Gastroesophageal sphincter (tissue), 4 donors: ENCODE measurements at regions not wholly inside any gene's neighbourhood (a gene's known extent, or its start where the extent isn't known, plus 50 kb on each side); places are given as distances from the start of the nearest gene placed in this dataset.

Experiments used
- ATAC-seq: fragments of 150-250 bp; one replicate; pipeline ENCODE4 v1.9.1; 2016; ENCODE audit warnings: mild to moderate bottlenecking, moderate library complexity
- H3K27ac ChIP-seq, 4 donors: fragments of 200-600 bp; sonication (generic) in 3 of 4; 1 replicate in 3 of 4; 2 replicates in 1 of 4; pipeline ENCODE4 v1.5.1; 2016 to 2019
- H3K27me3 ChIP-seq: fragments of 200-600 bp; sonication (generic); one replicate; pipeline ENCODE4 v1.5.1; 2019
- H3K36me3 ChIP-seq, 2 donors: fragments of 200-600 bp; sonication (generic); one replicate each; pipeline ENCODE4 v1.5.1; 2019; ENCODE audit warnings: control low read depth in 1 of 2
- H3K4me1 ChIP-seq, 3 donors: fragments of 200-600 bp; sonication (generic); 1 replicate in 2 of 3; 2 replicates in 1 of 3; pipeline ENCODE4 v1.5.1; 2016 to 2019; ENCODE audit warnings: control low read depth in 2 of 3
- H3K4me3 ChIP-seq, 2 donors: fragments of 200-600 bp; sonication (generic); one replicate each; pipeline ENCODE4 v1.5.1; 2019; ENCODE audit warnings: mild to moderate bottlenecking in 1 of 2, moderate library complexity in 1 of 2
- H3K9me3 ChIP-seq, 3 donors: fragments of 200-600 bp; sonication (generic); one replicate each; pipeline ENCODE4 v1.5.1; 2017 to 2019; ENCODE audit warnings: control low read depth in 2 of 3
- EP300 ChIP-seq: sonication (generic); formaldehyde crosslinking; IDR thresholded peaks from one replicate; pipeline ENCODE4 v1.6.1; 2017; ENCODE audit warnings: antibody characterized with exemption, mild to moderate bottlenecking
- POLR2A ChIP-seq, 2 donors: fragments of 450-650 bp; IDR thresholded peaks; one replicate each; pipeline ENCODE4 v1.6.1; 2017; ENCODE audit warnings: antibody characterized with exemption in 2 of 2, mild to moderate bottlenecking in 2 of 2, moderate library complexity in 1 of 2
- POLR2AphosphoS5 ChIP-seq: sonication (generic); formaldehyde crosslinking; IDR thresholded peaks from one replicate; pipeline ENCODE4 v1.6.1; 2017; ENCODE audit warnings: antibody characterized with exemption
- WGBS, 2 donors: methylation state at CpG; one replicate each; pipeline ENCODE4 v1.1.5; 2018; ENCODE audit warnings: low coverage in 1 of 2; 5-methylcytosine and 5-hydroxymethylcytosine counted together
- TF ChIP-seq, protein P1 (sequence below), 4 experiments: fragments of 200-600 bp in 2 of 4; fragments of 450-650 bp in 2 of 4; sonication (generic) in 1 of 4; IDR thresholded peaks; one replicate each; pipeline ENCODE4 v1.5.1; 2017 to 2019; ENCODE audit warnings: antibody characterized with exemption in 4 of 4, mild to moderate bottlenecking in 2 of 4, moderate library complexity in 2 of 4

DNA sequence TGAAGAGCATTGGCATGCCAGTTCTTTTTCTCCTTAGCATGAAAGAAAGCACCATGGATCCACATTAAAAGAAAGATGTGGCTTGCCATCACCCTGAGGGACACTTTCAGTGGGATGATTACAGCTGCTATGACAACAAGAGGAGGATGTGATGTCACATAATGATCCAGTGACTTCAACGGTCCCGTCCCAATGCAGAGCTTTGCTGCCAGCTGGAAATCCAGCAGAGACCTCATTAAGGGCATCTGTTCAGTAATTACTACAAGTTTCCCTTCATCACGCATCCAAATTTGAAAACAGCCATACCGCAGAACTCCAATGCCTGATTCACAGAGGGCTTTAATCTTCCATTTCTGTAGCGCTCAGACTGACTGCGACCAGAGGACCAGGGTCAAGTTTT, 206.6 kb downstream of the LSM5 start:
- H3K36me3 ChIP-seq, result no peaks in the 10 kb centered on the region
- no peaks in the 10 kb centered on the region for H3K9me3 ChIP-seq
- no peak overlapping the region for H3K27ac ChIP-seq
- H3K27me3 ChIP-seq, result no peaks in the 10 kb centered on the region
- WGBS, 2 donors, result 100% methylated on average over 1 of the region's 6 CpGs
- no peak overlapping the region for H3K4me3 ChIP-seq
- no peaks in the 10 kb centered on the region for H3K4me1 ChIP-seq
- TF ChIP-seq POLR2A (IDR thresholded peaks at IDR 0.05) (no peak), POLR2AphosphoS5 (no peak), EP300 (no peak)
- TF ChIP-seq, protein P1, sequence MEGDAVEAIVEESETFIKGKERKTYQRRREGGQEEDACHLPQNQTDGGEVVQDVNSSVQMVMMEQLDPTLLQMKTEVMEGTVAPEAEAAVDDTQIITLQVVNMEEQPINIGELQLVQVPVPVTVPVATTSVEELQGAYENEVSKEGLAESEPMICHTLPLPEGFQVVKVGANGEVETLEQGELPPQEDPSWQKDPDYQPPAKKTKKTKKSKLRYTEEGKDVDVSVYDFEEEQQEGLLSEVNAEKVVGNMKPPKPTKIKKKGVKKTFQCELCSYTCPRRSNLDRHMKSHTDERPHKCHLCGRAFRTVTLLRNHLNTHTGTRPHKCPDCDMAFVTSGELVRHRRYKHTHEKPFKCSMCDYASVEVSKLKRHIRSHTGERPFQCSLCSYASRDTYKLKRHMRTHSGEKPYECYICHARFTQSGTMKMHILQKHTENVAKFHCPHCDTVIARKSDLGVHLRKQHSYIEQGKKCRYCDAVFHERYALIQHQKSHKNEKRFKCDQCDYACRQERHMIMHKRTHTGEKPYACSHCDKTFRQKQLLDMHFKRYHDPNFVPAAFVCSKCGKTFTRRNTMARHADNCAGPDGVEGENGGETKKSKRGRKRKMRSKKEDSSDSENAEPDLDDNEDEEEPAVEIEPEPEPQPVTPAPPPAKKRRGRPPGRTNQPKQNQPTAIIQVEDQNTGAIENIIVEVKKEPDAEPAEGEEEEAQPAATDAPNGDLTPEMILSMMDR (IDR thresholded peaks at IDR 0.05), result no peak
- ATAC-seq, result no peak

- no peak overlapping the region for H3K27ac ChIP-seq
- TF ChIP-seq POLR2AphosphoS5 (no peak), EP300 (no peak), POLR2A (IDR thresholded peaks at IDR 0.05) (no peak)
- TF ChIP-seq, protein P1 (IDR thresholded peaks at IDR 0.05), result no peak
- H3K27me3 ChIP-seq, result peaks cover 5% of the 10 kb centered on the region
- ATAC-seq, result no peak
- WGBS, 2 donors, result 30 to 53% methylated on average over 1 of the region's 1 CpG
- no peaks in the 10 kb centered on the region for H3K4me1 ChIP-seq
- no peak overlapping the region for H3K4me3 ChIP-seq
- no peaks in the 10 kb centered on the region for H3K9me3 ChIP-seq
- H3K36me3 ChIP-seq, result no peaks in the 10 kb centered on the region
Measured at GRCh38 chr7:32279500-32279899, 209.3 kb upstream of the PDE1C start.

- H3K4me3 ChIP-seq, result no peak overlapping the region
- H3K36me3 ChIP-seq, result no peaks in the 10 kb centered on the region
- H3K4me1 ChIP-seq, result no peaks in the 10 kb centered on the region
- ATAC-seq, result no peak
- TF ChIP-seq, protein P1 (IDR thresholded peaks at IDR 0.05), result no peak
- no peak for TF ChIP-seq EP300
- no peak for TF ChIP-seq POLR2A (IDR thresholded peaks at IDR 0.05)
- TF ChIP-seq POLR2AphosphoS5, result no peak
- peaks cover 5% of the 10 kb centered on the region for H3K27me3 ChIP-seq
- H3K9me3 ChIP-seq, result no peaks in the 10 kb centered on the region
- 51 to 56% methylated on average over 3 of the region's 3 CpGs for WGBS, 2 donors
- no peak overlapping the region for H3K27ac ChIP-seq
Measured at GRCh38 chr7:32275216-32276009, 205.2 kb upstream of the PDE1C start.

DNA sequence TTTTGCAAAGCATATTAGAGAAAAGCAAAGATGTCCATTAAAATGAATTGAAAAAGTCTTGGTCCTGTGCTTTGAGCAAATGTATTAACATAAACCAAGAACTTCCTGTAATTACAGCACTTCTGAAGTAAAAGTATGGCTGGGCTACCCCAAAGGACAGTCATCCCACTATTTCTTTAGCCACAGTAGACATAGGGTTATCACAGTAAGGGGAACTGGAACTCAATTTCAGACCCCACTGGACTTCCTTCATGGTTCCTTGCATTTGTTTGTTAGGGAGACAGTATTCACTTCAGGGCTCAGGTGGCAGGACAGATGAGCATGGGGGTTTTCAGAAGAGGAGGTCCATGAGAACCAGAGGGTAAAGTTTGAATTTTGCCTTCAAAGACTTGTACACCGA, 203.1 kb upstream of the PDE1C start:
- Histone ChIP-seq H3K36me3 (no peaks in the 10 kb centered on the region), H3K9me3 (no peaks in the 10 kb centered on the region), H3K4me1 (no peaks in the 10 kb centered on the region), H3K4me3 (no peak overlapping the region), H3K27ac (no peak overlapping the region), H3K27me3 (peaks cover 5% of the 10 kb centered on the region)
- no peak for ATAC-seq
- TF ChIP-seq POLR2A (IDR thresholded peaks at IDR 0.05) (no peak), POLR2AphosphoS5 (no peak), EP300 (no peak)
- TF ChIP-seq, protein P1 (IDR thresholded peaks at IDR 0.05), result no peak
- WGBS, 2 donors, result 85% methylated on average over 1 of the region's 1 CpG; no CpG with 5 or more reads in 1 of the 2 donors

GRCh38 chr7:32266932-32267475, 196.8 kb upstream of the PDE1C start:
- WGBS, 2 donors, result 25 to 66% methylated on average over 2 to 5 of the region's 16 CpGs
- Histone ChIP-seq H3K9me3 (no peaks in the 10 kb centered on the region), H3K36me3 (no peaks in the 10 kb centered on the region), H3K27ac (no peak overlapping the region), H3K4me1 (no peaks in the 10 kb centered on the region), H3K4me3 (no peak overlapping the region), H3K27me3 (peaks cover 7% of the 10 kb centered on the region)
- TF ChIP-seq POLR2AphosphoS5, result no peak
- no peak for TF ChIP-seq EP300
- no peak for TF ChIP-seq POLR2A (IDR thresholded peaks at IDR 0.05)
- TF ChIP-seq, protein P1 (IDR thresholded peaks at IDR 0.05), result no peak
- no peak for ATAC-seq
